HEK293T (cell line): ENCODE measurements at regions not wholly inside any gene's neighbourhood (a gene's known extent, or its start where the extent isn't known, plus 50 kb on each side); places are given as distances from the start of the nearest gene placed in this dataset.

Source experiments
- CTCF ChIA-PET: fragments of 350-600 bp; formaldehyde crosslinking; extraction: SDS; loops from one replicate; lab custom pipeline; 2021; ENCODE audit warnings: antibody characterized with exemption, inconsistent platforms; lab: Yijun Ruan, JAX
- POLR2A ChIA-PET: fragments of 350-600 bp; formaldehyde crosslinking; extraction: SDS; loops from one replicate; lab custom pipeline; 2020; ENCODE audit warnings: antibody characterized with exemption, inconsistent platforms; lab: Yijun Ruan, JAX
- DNase-seq: peaks from one replicate; pipeline ENCODE4 v3.0.0; 2012; ENCODE audit warnings: mixed read lengths; ENCODE audit errors: extremely low spot score
- ARNT ChIP-seq: fragments of 450-650 bp; IDR thresholded peaks from 2 replicates; pipeline ENCODE4 v1.6.1; 2017; ENCODE audit warnings: mild to moderate bottlenecking
- BHLHE40 ChIP-seq: fragments of 450-650 bp; IDR thresholded peaks from 2 replicates; pipeline ENCODE4 v1.6.1; 2016; ENCODE audit warnings: mild to moderate bottlenecking, moderate library complexity, borderline replicate concordance
- CTBP1 ChIP-seq: fragments of 450-650 bp; IDR thresholded peaks from 2 replicates; pipeline ENCODE4 v1.6.1; 2016; ENCODE audit warnings: borderline replicate concordance
- ELF4 ChIP-seq: fragments of 450-650 bp; IDR thresholded peaks from 2 replicates; pipeline ENCODE4 v1.6.1; 2017; ENCODE audit warnings: antibody characterized with exemption
- FOXA1 ChIP-seq: fragments of 450-650 bp; IDR thresholded peaks from 2 replicates; pipeline ENCODE4 v1.6.1; 2016; ENCODE audit warnings: mild to moderate bottlenecking
- FOXK2 ChIP-seq: fragments of 450-650 bp; IDR thresholded peaks from 2 replicates; pipeline ENCODE4 v1.6.1; 2016; ENCODE audit warnings: mild to moderate bottlenecking
- FOXM1 ChIP-seq: fragments of 450-650 bp; IDR thresholded peaks from 2 replicates; pipeline ENCODE4 v1.6.1; 2017; ENCODE audit warnings: mild to moderate bottlenecking, borderline replicate concordance
- HDGF ChIP-seq: fragments of 450-650 bp; IDR thresholded peaks from 2 replicates; pipeline ENCODE4 v1.6.1; 2017; ENCODE audit warnings: antibody characterized with exemption, borderline replicate concordance
- L3MBTL2 ChIP-seq: fragments of 450-650 bp; conservative IDR thresholded peaks from 2 replicates; pipeline ENCODE4 v1.6.1; 2016; ENCODE audit warnings: mild to moderate bottlenecking
- LEF1 ChIP-seq: fragments of 450-650 bp; IDR thresholded peaks from 2 replicates; pipeline ENCODE4 v1.6.1; 2017; ENCODE audit warnings: mild to moderate bottlenecking, borderline replicate concordance
- NFRKB ChIP-seq: fragments of 450-650 bp; IDR thresholded peaks from 2 replicates; pipeline ENCODE4 v1.6.1; 2016; ENCODE audit warnings: mild to moderate bottlenecking, moderate library complexity
- PKNOX1 ChIP-seq: fragments of 450-650 bp; IDR thresholded peaks from 2 replicates; pipeline ENCODE4 v1.6.1; 2016
- SP1 ChIP-seq: fragments of 450-650 bp; IDR thresholded peaks from 2 replicates; pipeline ENCODE4 v1.6.1; 2017
- SUZ12 ChIP-seq: fragments of 450-650 bp; IDR thresholded peaks from 2 replicates; pipeline ENCODE4 v1.6.1; 2016; ENCODE audit warnings: mild to moderate bottlenecking
- TARDBP ChIP-seq: fragments of 450-650 bp; IDR thresholded peaks from 2 replicates; pipeline ENCODE4 v1.6.1; 2016
- ZNF384 ChIP-seq: fragments of 450-650 bp; IDR thresholded peaks from 2 replicates; pipeline ENCODE4 v1.6.1; 2016

- no peak for TF ChIP-seq ELF4
- TF ChIP-seq ZNF384: peak; percentile 41; the same call in 1 of the 2 replicates
- no peak for TF ChIP-seq BHLHE40
- no peak for TF ChIP-seq NFRKB
- no peak for TF ChIP-seq L3MBTL2
- TF ChIP-seq CTBP1: peak; percentile 100
- no peak for TF ChIP-seq HDGF
- peak; percentile 59; the same call in 1 of the 2 replicates for TF ChIP-seq FOXM1
- no peak for TF ChIP-seq SUZ12
- TF ChIP-seq FOXA1: peak; percentile 98
- peak; percentile 92 for TF ChIP-seq ARNT
- TF ChIP-seq FOXK2: 0 out of 2 replicates have a peak, but pooled peaks have one; percentile 37
- TF ChIP-seq PKNOX1: peak; percentile 97
- TF ChIP-seq LEF1: peak; percentile 89; the same call in 1 of the 2 replicates
- no peak for TF ChIP-seq SP1
- TF ChIP-seq TARDBP: peak; percentile 69; the same call in 1 of the 2 replicates
- peak; percentile 48 for DNase-seq
- CTCF ChIA-PET: interaction anchor here (0.7 to 1.0 kb wide), 2 partner anchors 36 to 419 kb away, joined by 3 to 4 read pairs; no protein-coding TSS in a partner anchor
- POLR2A ChIA-PET: no interaction called here
Measured at GRCh38 chr15:59953392-59953883, 50.7 kb upstream of the FOXB1 start.

GRCh38 chr15:59952960-59953359 lies 51.2 kb upstream of the FOXB1 start:
- DNase-seq: no peak
- ChIA-PET POLR2A (no interaction called here), CTCF (interaction anchor here (1.0 kb wide), 1 partner anchor 35 kb away, joined by 3 read pairs; no protein-coding TSS in a partner anchor)
- TF ChIP-seq PKNOX1 (no peak), SUZ12 (no peak), FOXK2 (no peak), ARNT (no peak), FOXM1 (no peak), TARDBP (no peak), ZNF384 (no peak)

GRCh38 chr15:59950603-59951388 lies 53.3 kb upstream of the FOXB1 start:
- DNase-seq: no peak
- TF ChIP-seq L3MBTL2 (no peak), LEF1 (no peak), CTBP1 (no peak), PKNOX1 (no peak), SUZ12 (no peak), FOXM1 (no peak), ELF4 (no peak), FOXK2 (no peak), FOXA1 (no peak), NFRKB (no peak), ARNT (no peak), SP1 (no peak), TARDBP (no peak), ZNF384 (no peak), HDGF (no peak), BHLHE40 (no peak)
- ChIA-PET POLR2A (interaction anchor here (0.6 kb wide), 1 partner anchor 40 kb away, joined by 3 read pairs; no protein-coding TSS in a partner anchor), CTCF (no interaction called here)

- POLR2A ChIA-PET: no interaction called here
- CTCF ChIA-PET: no interaction called here
- no peak for TF ChIP-seq TARDBP
- no peak for TF ChIP-seq PKNOX1
- TF ChIP-seq LEF1: no peak
- TF ChIP-seq FOXM1: no peak
- no peak for TF ChIP-seq ZNF384
- TF ChIP-seq HDGF: no peak
- DNase-seq: no peak
Measured at GRCh38 chr15:59948924-59949613, 55.0 kb upstream of the FOXB1 start.

GRCh38 chr15:59946084-59946483 lies 58.0 kb upstream of the FOXB1 start:
- ChIA-PET POLR2A (interaction anchor here (0.6 kb wide), 1 partner anchor 8 kb away, joined by 3 read pairs; no protein-coding TSS in a partner anchor), CTCF (no interaction called here)
- no peak for DNase-seq
- TF ChIP-seq PKNOX1: peak; percentile 89
- TF ChIP-seq HDGF: no peak
